DND-41 (cell line): ENCODE measurements at regions not wholly inside any gene's neighbourhood (a gene's known extent, or its start where the extent isn't known, plus 50 kb on each side); places are given as distances from the start of the nearest gene placed in this dataset.

Experiments
- ATAC-seq: fragments of 200-7000 bp; cut with Tn5 transposase; 3 replicates; pipeline ENCODE4 v1.9.1; 2021; ENCODE audit warnings: low read depth; ENCODE audit not compliant: insufficient read depth
- DNase-seq: peaks from one replicate; pipeline ENCODE4 v3.0.0-alpha.2; 2020
- H2AFZ ChIP-seq: 2 replicates; pipeline ENCODE4 v1.6.0; 2012; ENCODE audit warnings: low read depth, low read length
- H3K27ac ChIP-seq: 2 replicates; pipeline ENCODE4 v1.5.1; 2012; ENCODE audit warnings: low read length, inconsistent platforms
- H3K27me3 ChIP-seq: fragments of 200-600 bp; sonication (generic); 2 replicates; pipeline ENCODE4 v1.6.0; 2012; ENCODE audit warnings: low read length, mild to moderate bottlenecking, inconsistent platforms; ENCODE audit not compliant: insufficient read depth, poor library complexity
- H3K36me3 ChIP-seq: 2 replicates; pipeline ENCODE4 v1.5.1; 2012; ENCODE audit warnings: low read length, inconsistent platforms; ENCODE audit not compliant: insufficient read depth
- H3K4me1 ChIP-seq: 2 replicates; pipeline ENCODE4 v1.5.1; 2012; ENCODE audit warnings: mild to moderate bottlenecking, low read length; ENCODE audit not compliant: insufficient read depth
- H3K4me2 ChIP-seq: 2 replicates; pipeline ENCODE4 v1.6.0; 2012; ENCODE audit warnings: mild to moderate bottlenecking, moderate library complexity, low read length, inconsistent platforms; ENCODE audit not compliant: insufficient read depth
- H3K4me3 ChIP-seq, 2 experiments: fragments of 200-600 bp in 1 of 2; shearing (Covaris generic) in 1 of 2; 2 replicates each; pipeline ENCODE4 v1.5.1; 2012 to 2016; ENCODE audit warnings: inconsistent platforms in 2 of 2, low read length in 2 of 2, mild to moderate bottlenecking in 2 of 2, low read depth in 1 of 2, moderate library complexity in 1 of 2
- H3K79me2 ChIP-seq: 2 replicates; pipeline ENCODE4 v1.6.0; 2012; ENCODE audit warnings: low read length, inconsistent platforms; ENCODE audit not compliant: insufficient read depth
- H3K9ac ChIP-seq: 2 replicates; pipeline ENCODE4 v1.6.0; 2012; ENCODE audit warnings: low read depth, mild to moderate bottlenecking, inconsistent platforms, low read length, moderate library complexity
- H3K9me3 ChIP-seq: 2 replicates; pipeline ENCODE4 v1.5.1; 2012; ENCODE audit warnings: low read length, moderate library complexity, mild to moderate bottlenecking, inconsistent platforms; ENCODE audit not compliant: insufficient read depth, severe bottlenecking
- H4K20me1 ChIP-seq: 2 replicates; pipeline ENCODE4 v1.6.0; 2012; ENCODE audit warnings: low read length; ENCODE audit not compliant: insufficient read depth
- EZH2 ChIP-seq: IDR thresholded peaks from 3 replicates; pipeline ENCODE4 v1.6.1; 2012; ENCODE audit warnings: borderline replicate concordance, low read depth, mild to moderate bottlenecking, moderate library complexity, low read length, inconsistent platforms; ENCODE audit not compliant: severe bottlenecking
- TF ChIP-seq, protein P1 (sequence below): IDR thresholded peaks from 2 replicates; pipeline ENCODE4 v1.5.1; 2012; ENCODE audit warnings: borderline replicate concordance, low read length, moderate library complexity, mild to moderate bottlenecking; ENCODE audit not compliant: poor library complexity, severe bottlenecking; ENCODE audit errors: extremely low read depth

DNA sequence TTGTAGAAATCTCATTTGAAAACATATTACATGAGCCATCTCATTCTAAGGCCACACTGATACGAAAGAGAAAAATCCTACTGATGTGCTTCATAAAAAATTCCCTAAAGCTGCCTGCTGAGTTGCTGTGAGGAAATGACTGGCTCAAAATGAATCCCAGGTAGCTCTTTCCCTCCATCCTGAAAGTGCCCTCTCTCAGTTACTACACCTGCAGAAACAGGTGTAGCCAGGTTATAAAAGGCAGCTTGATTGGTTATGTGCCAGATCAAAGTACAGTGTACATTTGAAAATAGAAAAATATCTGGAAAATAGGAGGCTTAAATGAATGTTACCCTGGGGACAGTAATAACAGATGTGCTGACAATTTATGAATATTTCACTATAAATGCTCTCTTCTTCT, 833.4 kb upstream of the ADGRL4 start:
- Histone ChIP-seq H3K9me3 (no peaks in the 10 kb centered on the region), H3K4me2 (no peak overlapping the region), H3K27ac (no peak overlapping the region), H3K79me2 (no peaks in the 10 kb centered on the region), H4K20me1 (no peaks in the 10 kb centered on the region), H3K36me3 (no peaks in the 10 kb centered on the region), H3K4me1 (no peaks in the 10 kb centered on the region), H3K9ac (no peak overlapping the region), H2AFZ (no peak overlapping the region), H3K27me3 (no peaks in the 10 kb centered on the region), H3K4me3 (no peak overlapping the region)
- TF ChIP-seq, protein P1, sequence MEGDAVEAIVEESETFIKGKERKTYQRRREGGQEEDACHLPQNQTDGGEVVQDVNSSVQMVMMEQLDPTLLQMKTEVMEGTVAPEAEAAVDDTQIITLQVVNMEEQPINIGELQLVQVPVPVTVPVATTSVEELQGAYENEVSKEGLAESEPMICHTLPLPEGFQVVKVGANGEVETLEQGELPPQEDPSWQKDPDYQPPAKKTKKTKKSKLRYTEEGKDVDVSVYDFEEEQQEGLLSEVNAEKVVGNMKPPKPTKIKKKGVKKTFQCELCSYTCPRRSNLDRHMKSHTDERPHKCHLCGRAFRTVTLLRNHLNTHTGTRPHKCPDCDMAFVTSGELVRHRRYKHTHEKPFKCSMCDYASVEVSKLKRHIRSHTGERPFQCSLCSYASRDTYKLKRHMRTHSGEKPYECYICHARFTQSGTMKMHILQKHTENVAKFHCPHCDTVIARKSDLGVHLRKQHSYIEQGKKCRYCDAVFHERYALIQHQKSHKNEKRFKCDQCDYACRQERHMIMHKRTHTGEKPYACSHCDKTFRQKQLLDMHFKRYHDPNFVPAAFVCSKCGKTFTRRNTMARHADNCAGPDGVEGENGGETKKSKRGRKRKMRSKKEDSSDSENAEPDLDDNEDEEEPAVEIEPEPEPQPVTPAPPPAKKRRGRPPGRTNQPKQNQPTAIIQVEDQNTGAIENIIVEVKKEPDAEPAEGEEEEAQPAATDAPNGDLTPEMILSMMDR = no peak
- no peak for TF ChIP-seq EZH2
- ATAC-seq = no peak
- no peak for DNase-seq

DNA sequence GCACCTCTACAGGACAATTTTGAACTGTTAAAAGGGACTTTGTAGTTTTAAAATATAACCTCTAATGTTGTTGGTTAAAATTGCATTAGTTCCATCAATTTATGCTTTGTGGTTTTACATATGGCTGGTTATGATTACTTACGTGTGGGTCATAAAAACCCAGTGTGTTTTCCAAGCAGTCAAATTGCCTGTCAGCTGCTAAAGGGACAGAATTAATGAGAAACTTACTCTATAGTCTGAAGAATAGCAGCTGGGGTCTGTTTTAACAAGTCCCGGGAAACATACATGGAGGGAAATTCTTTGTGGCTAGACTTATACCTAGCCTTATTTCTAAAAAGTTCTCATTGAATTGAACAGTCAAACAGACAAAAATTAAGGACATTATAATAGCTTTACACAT, 820.9 kb upstream of the ADGRL4 start:
- no peak overlapping the region for H3K27ac ChIP-seq
- no peaks in the 10 kb centered on the region for H3K36me3 ChIP-seq
- H4K20me1 ChIP-seq = no peaks in the 10 kb centered on the region
- H3K4me2 ChIP-seq = no peak overlapping the region
- H3K9ac ChIP-seq = no peak overlapping the region
- H3K27me3 ChIP-seq = no peaks in the 10 kb centered on the region
- ATAC-seq = no peak
- DNase-seq = no peak
- no peak overlapping the region for H2AFZ ChIP-seq
- no peaks in the 10 kb centered on the region for H3K9me3 ChIP-seq
- no peaks in the 10 kb centered on the region for H3K79me2 ChIP-seq
- H3K4me3 ChIP-seq = no peak overlapping the region
- no peaks in the 10 kb centered on the region for H3K4me1 ChIP-seq
- TF ChIP-seq, protein P1 = no peak
- TF ChIP-seq EZH2 = no peak

DNA sequence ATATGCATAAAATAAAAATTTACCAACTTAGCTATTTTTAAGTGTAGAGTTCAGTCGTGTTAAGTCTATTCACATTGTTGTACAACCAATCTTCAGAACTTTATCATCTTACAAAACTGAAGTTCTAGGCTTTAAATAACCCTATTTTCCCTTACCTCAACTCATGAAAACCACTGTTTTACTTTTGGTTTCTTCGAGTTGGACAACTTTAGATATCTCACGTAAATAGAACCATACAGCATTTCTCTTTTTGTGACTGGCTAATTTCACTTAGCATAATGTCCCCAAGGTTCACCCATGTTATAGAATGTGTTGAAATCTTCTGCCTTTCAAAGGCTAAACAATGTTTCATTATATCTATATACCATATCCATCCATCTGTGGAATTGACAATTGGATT, 819.0 kb upstream of the ADGRL4 start:
- Histone ChIP-seq H3K27ac (no peak overlapping the region), H3K27me3 (no peaks in the 10 kb centered on the region), H3K79me2 (no peaks in the 10 kb centered on the region), H3K4me3 (no peak overlapping the region), H3K9ac (no peak overlapping the region), H4K20me1 (no peaks in the 10 kb centered on the region), H3K36me3 (no peaks in the 10 kb centered on the region), H3K9me3 (no peaks in the 10 kb centered on the region), H2AFZ (no peak overlapping the region), H3K4me2 (no peak overlapping the region), H3K4me1 (no peaks in the 10 kb centered on the region)
- no peak for DNase-seq
- TF ChIP-seq, protein P1 = no peak
- TF ChIP-seq EZH2 = no peak
- ATAC-seq = no peak

DNA sequence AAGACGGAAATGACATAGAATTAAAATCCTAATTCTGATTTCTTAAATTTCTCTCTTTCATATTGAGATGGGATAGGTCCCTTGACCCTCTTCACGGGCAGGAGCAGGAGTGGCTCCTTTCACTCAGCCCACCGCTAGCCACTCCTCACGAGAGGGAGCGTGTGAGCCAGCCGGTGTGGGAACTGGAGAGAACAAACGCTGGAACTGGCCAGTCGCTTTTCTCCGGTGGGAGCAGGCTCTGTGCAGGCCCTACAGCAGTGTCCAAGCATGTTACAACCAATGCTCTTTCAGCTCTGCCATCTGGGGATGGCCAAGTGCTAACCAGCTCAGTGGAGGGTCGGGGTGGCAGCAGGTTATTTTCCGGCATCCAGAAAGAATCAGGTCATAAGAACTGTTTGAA, 815.5 kb upstream of the ADGRL4 start:
- no peak overlapping the region for H3K4me2 ChIP-seq
- H3K9ac ChIP-seq = no peak overlapping the region
- ATAC-seq = no peak
- no peak overlapping the region for H2AFZ ChIP-seq
- TF ChIP-seq, protein P1 = no peak
- no peak for TF ChIP-seq EZH2
- H4K20me1 ChIP-seq = no peaks in the 10 kb centered on the region
- H3K27ac ChIP-seq = no peak overlapping the region
- no peak overlapping the region for H3K4me3 ChIP-seq
- H3K36me3 ChIP-seq = no peaks in the 10 kb centered on the region
- no peaks in the 10 kb centered on the region for H3K79me2 ChIP-seq
- no peaks in the 10 kb centered on the region for H3K9me3 ChIP-seq
- no peaks in the 10 kb centered on the region for H3K4me1 ChIP-seq
- H3K27me3 ChIP-seq = no peaks in the 10 kb centered on the region
- DNase-seq = no peak
